ENCODE measurements at regions not wholly inside any gene's neighbourhood (a gene's known extent, or its start where the extent isn't known, plus 50 kb on each side); places are given as distances from the start of the nearest gene placed in this dataset.

- Histone ChIP-seq H3K27ac (replicated peaks) (no peak overlapping the region), H3K27me3 (ENCODE audit: insufficient read depth, poor library complexity, severe bottlenecking) (no peaks in the 10 kb centered on the region), H3K4me3 (replicated peaks; ENCODE audit: insufficient read depth, low read length) (no peak overlapping the region)
- no peak for DNase-seq (ENCODE audit: low read depth in 1 of 2, low spot score in 1 of 2)
- TF ChIP-seq POLR2AphosphoS5 (IDR thresholded peaks at IDR 0.05; ENCODE audit: low read depth) (no peak), CTCF (IDR thresholded peaks at IDR 0.05; ENCODE audit: insufficient read depth, low read length) (no peak), SPI1 (IDR thresholded peaks at IDR 0.05; ENCODE audit: borderline replicate concordance, low read depth) (no peak), GABPA (IDR thresholded peaks at IDR 0.05; ENCODE audit: low read depth) (no peak)
- TF ChIP-seq, protein P1, sequence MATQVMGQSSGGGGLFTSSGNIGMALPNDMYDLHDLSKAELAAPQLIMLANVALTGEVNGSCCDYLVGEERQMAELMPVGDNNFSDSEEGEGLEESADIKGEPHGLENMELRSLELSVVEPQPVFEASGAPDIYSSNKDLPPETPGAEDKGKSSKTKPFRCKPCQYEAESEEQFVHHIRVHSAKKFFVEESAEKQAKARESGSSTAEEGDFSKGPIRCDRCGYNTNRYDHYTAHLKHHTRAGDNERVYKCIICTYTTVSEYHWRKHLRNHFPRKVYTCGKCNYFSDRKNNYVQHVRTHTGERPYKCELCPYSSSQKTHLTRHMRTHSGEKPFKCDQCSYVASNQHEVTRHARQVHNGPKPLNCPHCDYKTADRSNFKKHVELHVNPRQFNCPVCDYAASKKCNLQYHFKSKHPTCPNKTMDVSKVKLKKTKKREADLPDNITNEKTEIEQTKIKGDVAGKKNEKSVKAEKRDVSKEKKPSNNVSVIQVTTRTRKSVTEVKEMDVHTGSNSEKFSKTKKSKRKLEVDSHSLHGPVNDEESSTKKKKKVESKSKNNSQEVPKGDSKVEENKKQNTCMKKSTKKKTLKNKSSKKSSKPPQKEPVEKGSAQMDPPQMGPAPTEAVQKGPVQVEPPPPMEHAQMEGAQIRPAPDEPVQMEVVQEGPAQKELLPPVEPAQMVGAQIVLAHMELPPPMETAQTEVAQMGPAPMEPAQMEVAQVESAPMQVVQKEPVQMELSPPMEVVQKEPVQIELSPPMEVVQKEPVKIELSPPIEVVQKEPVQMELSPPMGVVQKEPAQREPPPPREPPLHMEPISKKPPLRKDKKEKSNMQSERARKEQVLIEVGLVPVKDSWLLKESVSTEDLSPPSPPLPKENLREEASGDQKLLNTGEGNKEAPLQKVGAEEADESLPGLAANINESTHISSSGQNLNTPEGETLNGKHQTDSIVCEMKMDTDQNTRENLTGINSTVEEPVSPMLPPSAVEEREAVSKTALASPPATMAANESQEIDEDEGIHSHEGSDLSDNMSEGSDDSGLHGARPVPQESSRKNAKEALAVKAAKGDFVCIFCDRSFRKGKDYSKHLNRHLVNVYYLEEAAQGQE (IDR thresholded peaks at IDR 0.05; ENCODE audit: insufficient replicate concordance, low read depth) = no peak
Observed at GRCh38 chr1:69315823-69316222, 251.9 kb upstream of the LRRC7 start.

DNA sequence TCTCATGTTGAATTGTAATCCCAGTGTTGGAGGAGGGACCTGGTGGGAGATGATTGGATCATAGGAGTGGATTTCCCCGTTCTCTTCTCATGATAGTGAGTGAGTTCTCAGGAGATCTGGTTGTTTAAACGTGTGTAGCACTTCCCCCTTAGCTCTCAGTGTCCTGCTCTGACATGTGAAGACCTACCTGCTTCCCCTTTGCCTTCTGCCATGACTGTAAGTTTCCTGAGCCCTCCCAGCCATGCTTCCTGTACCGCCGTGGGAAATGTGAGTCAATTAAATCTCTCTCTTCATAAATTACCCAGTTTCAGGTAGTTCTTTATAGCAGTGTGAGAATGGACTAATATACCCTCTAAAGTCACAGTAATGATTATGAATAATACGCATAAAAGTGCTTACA is 248.4 kb upstream of the LRRC7 start:
- TF ChIP-seq CTCF (IDR thresholded peaks at IDR 0.05; ENCODE audit: insufficient read depth, low read length) = no peak
- no peak for TF ChIP-seq POLR2AphosphoS5 (IDR thresholded peaks at IDR 0.05; ENCODE audit: low read depth)
- TF ChIP-seq, protein P1 (IDR thresholded peaks at IDR 0.05; ENCODE audit: insufficient replicate concordance, low read depth) = no peak
- TF ChIP-seq SPI1 (IDR thresholded peaks at IDR 0.05; ENCODE audit: borderline replicate concordance, low read depth) = no peak
- no peak for TF ChIP-seq GABPA (IDR thresholded peaks at IDR 0.05; ENCODE audit: low read depth)

DNA sequence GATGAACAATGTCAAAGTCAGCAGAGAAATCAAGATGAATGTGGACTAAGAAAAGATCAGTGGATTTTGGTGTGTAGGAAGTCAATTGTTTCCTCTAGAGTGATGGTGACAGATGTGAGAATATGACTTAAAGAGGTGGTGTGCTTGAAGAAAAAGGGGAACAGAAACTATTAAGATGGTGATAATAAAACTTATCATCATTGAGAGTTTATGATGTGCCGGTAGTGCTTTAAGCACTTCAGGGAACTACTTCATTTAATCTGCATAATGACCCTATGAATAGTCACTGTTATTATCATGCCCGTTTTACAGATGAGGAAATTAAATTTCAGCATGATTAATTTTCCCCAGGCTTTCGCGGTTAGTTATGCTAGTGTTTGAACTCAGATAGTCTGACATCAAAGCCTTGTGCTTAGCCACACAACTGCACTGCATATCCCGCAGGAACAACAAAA is 246.9 kb upstream of the LRRC7 start:
- Histone ChIP-seq H3K27me3 (ENCODE audit: insufficient read depth, poor library complexity, severe bottlenecking) (no peaks in the 10 kb centered on the region), H3K27ac (replicated peaks) (no peak overlapping the region), H3K4me3 (replicated peaks; ENCODE audit: insufficient read depth, low read length) (no peak overlapping the region)
- no peak for DNase-seq (ENCODE audit: low read depth in 1 of 2, low spot score in 1 of 2)
- TF ChIP-seq SPI1 (IDR thresholded peaks at IDR 0.05; ENCODE audit: borderline replicate concordance, low read depth) (no peak), CTCF (IDR thresholded peaks at IDR 0.05; ENCODE audit: insufficient read depth, low read length) (no peak), GABPA (IDR thresholded peaks at IDR 0.05; ENCODE audit: low read depth) (no peak), POLR2AphosphoS5 (IDR thresholded peaks at IDR 0.05; ENCODE audit: low read depth) (no peak)
- TF ChIP-seq, protein P1 (IDR thresholded peaks at IDR 0.05; ENCODE audit: insufficient replicate concordance, low read depth) = no peak

More for the DNA sequence above, 248.4 kb upstream of the LRRC7 start:
- Histone ChIP-seq H3K27ac (replicated peaks) (no peak overlapping the region), H3K27me3 (ENCODE audit: insufficient read depth, poor library complexity, severe bottlenecking) (no peaks in the 10 kb centered on the region), H3K4me3 (replicated peaks; ENCODE audit: insufficient read depth, low read length) (no peak overlapping the region)
- DNase-seq (ENCODE audit: low read depth in 1 of 2, low spot score in 1 of 2) = no peak

Data from HL-60 (cell line).